ENCODE measurements at regions not wholly inside any gene's neighbourhood (a gene's known extent, or its start where the extent isn't known, plus 50 kb on each side); places are given as distances from the start of the nearest gene placed in this dataset.

GRCh38 chr7:53642361-53642760 is 606.9 kb downstream of the POM121L12 start:
- no peak overlapping the region for H3K4me3 ChIP-seq (ENCODE audit: low read depth, low read length)
- CTCF ChIA-PET: no interaction called here
- DNase-seq (ENCODE audit: low read depth, low spot score): no peak
- POLR2A ChIA-PET: no interaction called here
- no peak for TF ChIP-seq CTCF (IDR thresholded peaks at IDR 0.05; ENCODE audit: insufficient read depth, low read length, missing control alignments)

GRCh38 chr7:53642866-53643265 is 607.4 kb downstream of the POM121L12 start:
- ChIA-PET CTCF (no interaction called here), POLR2A (no interaction called here)
- TF ChIP-seq CTCF (IDR thresholded peaks at IDR 0.05; ENCODE audit: insufficient read depth, low read length, missing control alignments): no peak
- no peak overlapping the region for H3K4me3 ChIP-seq (ENCODE audit: low read depth, low read length)
- DNase-seq (ENCODE audit: low read depth, low spot score): no peak

- DNase-seq (ENCODE audit: low read depth, low spot score): no peak
- no peak overlapping the region for H3K4me3 ChIP-seq (ENCODE audit: low read depth, low read length)
- POLR2A ChIA-PET: no interaction called here
- TF ChIP-seq CTCF (IDR thresholded peaks at IDR 0.05; ENCODE audit: insufficient read depth, low read length, missing control alignments): no peak
- CTCF ChIA-PET: no interaction called here
These were observed 621.4 kb downstream of the POM121L12 start for GRCh38 chr7:53656881-53657280.

- no peak for DNase-seq (ENCODE audit: low read depth, low spot score)
- no peak overlapping the region for H3K4me3 ChIP-seq (ENCODE audit: low read depth, low read length)
- ChIA-PET POLR2A (no interaction called here), CTCF (no interaction called here)
- TF ChIP-seq CTCF (IDR thresholded peaks at IDR 0.05; ENCODE audit: insufficient read depth, low read length, missing control alignments): no peak
These were observed 622.2 kb downstream of the POM121L12 start for GRCh38 chr7:53657586-53657985.

- DNase-seq (ENCODE audit: low read depth, low spot score): no peak
- ChIA-PET POLR2A (no interaction called here), CTCF (no interaction called here)
- H3K4me3 ChIP-seq (ENCODE audit: low read depth, low read length): no peak overlapping the region
- TF ChIP-seq CTCF (IDR thresholded peaks at IDR 0.05; ENCODE audit: insufficient read depth, low read length, missing control alignments): no peak
These were observed 623.5 kb downstream of the POM121L12 start for GRCh38 chr7:53658951-53659350.

GRCh38 chr7:53661645-53662217 is 626.3 kb downstream of the POM121L12 start:
- CTCF ChIA-PET: no interaction called here
- no peak for DNase-seq (ENCODE audit: low read depth, low spot score)
- no peak overlapping the region for H3K4me3 ChIP-seq (ENCODE audit: low read depth, low read length)
- POLR2A ChIA-PET: no interaction called here
- no peak for TF ChIP-seq CTCF (IDR thresholded peaks at IDR 0.05; ENCODE audit: insufficient read depth, low read length, missing control alignments)

Data from AG04449 (cell line).